SK-N-MC (cell line): ENCODE measurements at regions not wholly inside any gene's neighbourhood (a gene's known extent, or its start where the extent isn't known, plus 50 kb on each side); places are given as distances from the start of the nearest gene placed in this dataset.

Experiments
- DNase-seq: peaks from one replicate; pipeline ENCODE4 v3.0.0-alpha.2; 2011; ENCODE audit warnings: low read depth, low spot score
- H3K27ac ChIP-seq: fragments of 200-600 bp; sonication (generic); 2 replicates; pipeline ENCODE4 v1.5.1; 2016; ENCODE audit warnings: mixed run types
- H3K36me3 ChIP-seq: fragments of 200-600 bp; sonication (generic); 2 replicates; pipeline ENCODE4 v1.6.1; 2017; ENCODE audit warnings: antibody characterized with exemption, low read length, mixed read lengths; ENCODE audit not compliant: insufficient read depth
- H3K4me3 ChIP-seq: fragments of 200-600 bp; sonication (generic); 2 replicates; pipeline ENCODE4 v1.5.1; 2016
- H3K9ac ChIP-seq: fragments of 200-600 bp; sonication (generic); 2 replicates; pipeline ENCODE4 v1.8.0; 2017; ENCODE audit warnings: mixed run types, mixed read lengths; ENCODE audit not compliant: insufficient read length
- H3K9me3 ChIP-seq: fragments of 200-600 bp; sonication (generic); 2 replicates; pipeline ENCODE4 v1.6.1; 2017; ENCODE audit warnings: low read depth, mild to moderate bottlenecking, antibody characterized with exemption, low read length, moderate library complexity, mixed read lengths
- EZH2 ChIP-seq: fragments of 200-600 bp; sonication (generic); IDR thresholded peaks from one replicate; pipeline ENCODE4 v1.6.1; 2017; ENCODE audit warnings: antibody characterized with exemption
- FOXP2 ChIP-seq: optimal IDR thresholded peaks from 2 replicates; pipeline ENCODE3; 2011; ENCODE audit warnings: mild to moderate bottlenecking, moderate library complexity; ENCODE audit not compliant: insufficient read depth; ENCODE audit errors: extremely low read length, control extremely low read depth
- POLR2AphosphoS5 ChIP-seq: IDR thresholded peaks from 2 replicates; pipeline ENCODE4 v1.6.1; 2012; ENCODE audit warnings: mild to moderate bottlenecking, low read depth, low read length, borderline replicate concordance

DNA sequence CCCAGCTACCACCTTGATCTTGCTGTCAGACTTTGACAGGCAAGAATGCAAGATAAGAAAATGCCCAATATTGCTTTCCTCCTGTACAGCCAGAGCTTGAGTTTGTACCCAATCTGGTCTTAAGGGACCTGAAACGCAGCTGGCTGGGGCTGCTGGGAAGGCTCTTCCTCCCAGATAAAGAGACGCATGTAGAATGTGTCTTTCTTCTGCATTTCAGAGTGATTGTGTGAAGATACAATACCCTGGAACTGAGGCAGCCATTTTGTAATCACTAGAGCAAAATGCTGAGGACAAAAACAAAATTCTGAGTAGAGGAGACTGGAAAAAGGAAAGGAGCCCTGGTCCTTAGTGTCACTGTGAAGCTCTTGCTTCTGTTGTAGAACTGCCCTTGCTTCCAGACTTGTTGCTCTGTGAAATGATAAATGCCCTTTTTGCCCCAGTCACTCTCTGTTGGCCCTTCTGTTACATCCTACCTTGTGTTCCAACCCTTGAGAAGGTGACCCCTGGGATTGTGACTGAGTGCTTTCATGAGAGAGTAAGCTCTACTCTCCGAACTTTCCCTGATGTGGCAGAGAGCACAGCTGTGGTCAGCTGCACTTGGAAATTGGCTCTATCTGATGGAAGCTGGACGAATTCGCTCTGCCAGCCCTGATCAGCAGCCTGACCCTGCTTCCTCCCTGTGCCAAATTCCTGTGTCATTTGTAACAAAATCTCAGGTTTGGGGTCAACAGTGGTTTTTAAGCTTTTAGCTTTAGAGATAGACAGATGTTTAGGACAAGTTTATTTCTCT lies 137.4 kb upstream of the RBMS1 start:
- no peak for DNase-seq
- Histone ChIP-seq H3K27ac (no peak overlapping the region), H3K4me3 (no peak overlapping the region), H3K9me3 (no peaks in the 10 kb centered on the region), H3K36me3 (no peaks in the 10 kb centered on the region), H3K9ac (no peak overlapping the region)
- TF ChIP-seq EZH2 = no peak
- TF ChIP-seq POLR2AphosphoS5 = no peak
- no peak for TF ChIP-seq FOXP2

DNA sequence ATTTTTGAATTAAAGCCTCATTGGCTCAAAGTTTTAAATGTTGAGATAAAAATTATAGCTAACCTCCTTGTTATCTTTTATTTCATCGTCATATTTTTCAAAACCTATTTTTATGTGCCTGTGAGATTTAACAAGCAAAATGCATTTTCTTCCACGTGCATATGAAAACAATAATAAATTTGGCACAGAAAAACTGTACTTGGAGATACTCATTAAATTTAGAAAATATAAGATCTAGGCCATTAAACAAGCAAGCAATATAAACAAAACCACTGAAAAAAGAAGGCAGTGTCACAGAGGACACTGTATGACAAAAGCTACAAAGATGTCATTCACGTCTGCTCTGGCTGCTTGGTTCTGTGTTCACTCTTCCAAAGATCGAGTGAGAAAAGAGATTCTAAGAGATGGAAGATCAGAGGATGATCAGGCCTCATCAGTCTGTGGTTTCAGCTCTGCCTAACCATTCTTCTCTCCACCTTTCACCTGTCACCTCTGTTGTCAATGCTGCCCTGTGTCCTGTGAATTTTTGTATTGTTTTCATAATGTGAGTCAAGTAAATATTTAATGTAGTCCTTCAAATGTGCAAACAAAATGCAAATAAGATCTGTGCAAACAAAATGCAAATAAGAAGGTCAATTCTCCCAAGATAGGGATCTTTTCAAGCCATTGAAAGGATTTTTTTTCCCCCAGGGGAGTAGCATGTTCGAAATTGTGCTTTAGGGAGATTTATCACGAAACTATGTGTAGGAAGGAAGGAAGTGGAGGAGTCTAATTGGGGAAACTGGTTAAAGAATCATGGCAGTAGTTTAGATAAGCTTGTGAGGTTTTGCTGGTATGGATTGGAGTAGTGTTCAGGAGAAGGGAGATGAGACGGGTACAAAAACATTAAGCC lies 138.7 kb upstream of the RBMS1 start:
- peak; percentile 88 for DNase-seq
- H3K4me3 ChIP-seq = peak overlapping the region; percentile 61
- H3K9ac ChIP-seq = peak overlapping the region; percentile 35
- TF ChIP-seq EZH2 (no peak), POLR2AphosphoS5 (peak; percentile 61; the same call in 1 of the 2 replicates)
- no peaks in the 10 kb centered on the region for H3K36me3 ChIP-seq
- H3K27ac ChIP-seq = peak overlapping the region; percentile 72
- H3K9me3 ChIP-seq = no peaks in the 10 kb centered on the region

DNA sequence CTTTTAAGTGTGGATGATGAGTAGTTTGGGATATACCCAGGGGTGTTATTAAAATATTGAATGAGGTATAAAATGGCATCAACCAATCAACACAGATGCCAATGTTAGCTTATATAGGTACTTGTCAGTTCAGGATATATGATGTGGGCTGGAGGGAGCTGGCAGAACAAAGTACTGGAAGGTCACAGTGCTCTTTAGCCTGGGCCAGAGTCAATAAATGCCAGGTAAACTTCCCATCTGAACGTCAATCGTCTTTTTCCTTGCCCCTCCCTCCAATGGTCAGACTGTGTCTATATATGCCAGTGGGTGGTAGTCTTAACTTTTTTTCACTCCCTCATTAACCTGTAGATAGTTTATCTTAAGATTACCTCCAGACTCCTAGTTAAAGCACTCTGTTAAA lies 140.8 kb upstream of the RBMS1 start:
- Histone ChIP-seq H3K9ac (no peak overlapping the region), H3K36me3 (no peaks in the 10 kb centered on the region), H3K27ac (no peak overlapping the region), H3K4me3 (no peak overlapping the region), H3K9me3 (peaks cover 3% of the 10 kb centered on the region; the same call in 1 of the 2 replicates)
- DNase-seq = no peak
- TF ChIP-seq FOXP2 = no peak
- TF ChIP-seq EZH2 = no peak
- no peak for TF ChIP-seq POLR2AphosphoS5

DNA sequence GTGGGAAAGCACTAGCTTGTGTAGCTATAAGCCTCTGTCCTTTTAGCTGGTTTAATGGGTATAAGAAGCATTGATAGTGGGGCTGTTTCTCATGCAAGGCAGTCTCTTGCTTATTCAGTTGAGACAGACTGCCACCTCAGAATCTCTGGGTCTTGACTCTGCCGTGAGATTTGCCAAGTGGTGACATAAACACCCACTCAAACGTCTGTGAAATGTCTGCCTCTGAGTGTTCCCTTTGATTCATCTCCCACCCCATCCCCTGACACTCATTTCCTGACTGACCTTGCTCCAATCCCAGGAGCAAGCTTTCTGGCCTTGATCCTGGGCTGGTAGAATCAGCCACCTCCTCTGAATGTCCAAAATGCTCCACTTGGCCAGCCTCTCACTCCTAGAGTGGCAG lies 141.9 kb upstream of the RBMS1 start:
- Histone ChIP-seq H3K27ac (no peak overlapping the region), H3K9me3 (peaks cover 3% of the 10 kb centered on the region; the same call in 1 of the 2 replicates), H3K4me3 (no peak overlapping the region), H3K36me3 (no peaks in the 10 kb centered on the region), H3K9ac (no peak overlapping the region)
- DNase-seq = no peak
- TF ChIP-seq POLR2AphosphoS5 = no peak

DNA sequence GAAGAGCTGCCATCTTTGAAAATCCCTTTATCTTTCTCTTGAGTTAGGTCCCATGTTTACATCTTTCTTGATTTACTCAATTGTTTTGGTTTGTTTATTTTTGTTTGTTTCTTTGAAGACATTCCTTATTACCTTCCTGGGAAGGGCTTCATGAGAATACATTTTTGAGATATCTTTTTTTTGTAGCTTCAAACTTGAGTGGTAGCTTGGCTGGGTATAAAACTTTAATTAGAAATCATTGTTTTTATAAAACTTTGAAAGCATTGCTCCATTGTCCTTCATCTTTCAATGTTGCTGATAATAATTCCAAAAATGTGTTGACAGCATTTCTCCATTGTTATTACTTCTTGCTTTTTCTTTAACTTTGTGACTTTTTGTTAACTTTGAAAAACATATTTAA lies 145.9 kb upstream of the RBMS1 start:
- no peaks in the 10 kb centered on the region; the same call in 1 of the 2 replicates for H3K36me3 ChIP-seq
- H3K4me3 ChIP-seq = no peak overlapping the region
- no peak overlapping the region for H3K9ac ChIP-seq
- no peak for TF ChIP-seq POLR2AphosphoS5
- no peak for TF ChIP-seq FOXP2
- TF ChIP-seq EZH2 = no peak
- no peak for DNase-seq
- H3K27ac ChIP-seq = no peak overlapping the region
- H3K9me3 ChIP-seq = peaks cover 3% of the 10 kb centered on the region; the same call in 1 of the 2 replicates

DNA sequence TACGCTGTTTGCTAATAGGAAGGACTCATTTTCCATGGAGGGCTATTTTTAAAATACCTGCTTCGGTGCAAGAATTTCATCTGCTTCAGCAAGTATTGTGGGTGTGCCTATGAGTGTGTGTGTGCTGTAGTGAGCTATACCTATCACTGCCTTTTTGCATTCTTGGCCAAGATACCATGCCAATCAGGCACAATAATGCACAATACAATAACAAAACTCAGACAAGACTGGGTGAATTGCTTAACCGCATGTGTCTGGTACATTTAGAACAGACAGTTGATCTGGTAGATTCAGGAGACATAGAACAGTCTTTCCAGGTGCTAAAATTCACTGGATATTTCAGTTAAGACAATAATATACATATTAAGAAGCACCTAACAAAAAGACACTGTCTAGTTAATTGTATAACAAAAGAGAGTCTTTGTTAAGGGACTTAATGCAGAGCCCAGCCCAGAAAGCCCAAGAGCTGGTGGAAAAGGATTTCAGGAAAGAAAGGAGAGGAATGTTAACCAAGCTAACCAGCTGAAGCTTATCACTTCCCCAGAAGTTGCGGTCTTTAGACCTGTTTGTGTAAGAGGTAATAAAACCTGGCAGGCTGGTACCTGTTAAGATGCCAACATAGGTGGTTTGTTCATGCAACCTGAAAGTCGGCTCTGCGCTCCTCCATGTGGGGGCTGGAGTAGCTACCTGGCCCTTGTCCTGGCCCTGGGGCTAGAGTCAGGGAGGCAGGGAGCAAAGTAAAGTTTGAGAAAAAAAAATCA lies 153.3 kb upstream of the RBMS1 start:
- Histone ChIP-seq H3K4me3 (no peak overlapping the region), H3K36me3 (no peaks in the 10 kb centered on the region), H3K9me3 (no peaks in the 10 kb centered on the region), H3K27ac (no peak overlapping the region), H3K9ac (no peak overlapping the region)
- no peak for DNase-seq
- TF ChIP-seq POLR2AphosphoS5 (no peak), FOXP2 (no peak), EZH2 (no peak)

DNA sequence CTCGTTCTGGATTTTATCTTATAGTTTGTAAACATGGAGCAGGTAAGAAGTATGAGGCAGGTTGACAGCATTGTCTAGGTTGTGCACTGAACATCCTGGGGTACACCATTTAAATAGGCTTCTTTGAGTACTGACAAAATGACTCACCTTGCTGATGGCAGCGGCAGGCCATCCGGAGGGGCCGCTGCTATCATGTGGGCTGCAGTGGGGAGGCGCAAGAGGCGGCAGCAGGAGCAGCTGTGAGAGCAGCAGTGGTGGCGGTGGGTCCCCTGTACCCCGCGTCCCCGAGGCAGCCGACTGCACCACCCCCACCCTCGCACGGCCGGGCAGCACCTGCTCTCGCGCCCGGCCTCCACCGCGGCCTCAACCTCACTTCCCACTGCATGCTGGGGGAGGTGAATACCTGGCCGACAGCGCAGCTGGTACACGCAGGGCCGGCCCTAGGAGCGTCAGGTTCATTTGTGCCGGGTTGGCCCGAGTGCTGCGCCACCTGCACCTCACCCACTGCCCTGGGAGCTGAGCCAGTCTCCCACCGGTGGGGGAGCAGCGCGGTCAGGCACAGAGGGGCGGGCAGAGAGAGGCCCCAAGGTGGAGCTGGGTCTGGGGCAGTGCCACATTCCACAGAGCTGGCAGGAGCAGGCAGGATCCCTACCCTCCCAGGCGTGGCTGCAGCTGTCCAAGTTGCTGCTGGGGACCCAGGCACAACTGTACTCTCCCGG lies 154.5 kb upstream of the RBMS1 start:
- Histone ChIP-seq H3K4me3 (no peak overlapping the region), H3K36me3 (no peaks in the 10 kb centered on the region), H3K9ac (no peak overlapping the region), H3K9me3 (no peaks in the 10 kb centered on the region), H3K27ac (no peak overlapping the region)
- TF ChIP-seq POLR2AphosphoS5 (no peak), EZH2 (no peak), FOXP2 (no peak)
- DNase-seq = no peak

DNA sequence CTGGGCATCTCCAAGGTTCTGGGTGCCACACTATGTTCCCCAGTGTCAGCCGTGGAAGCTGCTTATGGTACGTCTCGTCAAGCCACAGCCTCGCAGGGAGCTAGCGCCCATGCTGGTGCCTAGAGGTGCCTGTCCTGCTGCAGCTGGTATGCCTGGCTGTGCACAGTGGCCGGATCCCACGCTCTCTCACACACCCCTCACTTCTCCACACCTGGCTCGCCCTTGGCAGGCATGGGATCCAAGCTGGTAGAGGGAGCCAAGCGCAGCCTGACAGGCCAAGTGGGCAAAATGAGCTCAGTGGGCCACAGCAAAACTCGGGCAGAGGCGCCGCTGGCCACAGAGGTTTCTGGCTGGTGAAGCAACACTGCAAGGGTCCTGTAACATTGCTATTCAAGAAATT lies 156.1 kb upstream of the RBMS1 start:
- Histone ChIP-seq H3K9me3 (no peaks in the 10 kb centered on the region), H3K36me3 (no peaks in the 10 kb centered on the region), H3K9ac (no peak overlapping the region), H3K27ac (no peak overlapping the region), H3K4me3 (no peak overlapping the region)
- no peak for DNase-seq
- TF ChIP-seq POLR2AphosphoS5 (no peak), EZH2 (no peak), FOXP2 (no peak)
